ENCODE measurements at regions not wholly inside any gene's neighbourhood (a gene's known extent, or its start where the extent isn't known, plus 50 kb on each side); places are given as distances from the start of the nearest gene placed in this dataset.
A peak's percentile ranks its signal among the peaks of the same experiment; 100 is the strongest.

- Histone ChIP-seq H3K4me3 (no peak overlapping the region), H3K36me3 (ENCODE audit: low read depth) (no peaks in the 10 kb centered on the region), H3K4me1 (ENCODE audit: low read depth) (no peaks in the 10 kb centered on the region), H3K9me3 (no peaks in the 10 kb centered on the region)
- TF ChIP-seq CTCF (IDR thresholded peaks at IDR 0.05), result no peak
- no peak for ATAC-seq
- intact Hi-C loops (cut with DNase I, micrococcal nuclease), result no loop called here
- DNase-seq, result no peak
Measured at GRCh38 chr4:11138964-11139363, 289.7 kb downstream of the HS3ST1 start.

GRCh38 chr4:11134705-11135104, 294.0 kb downstream of the HS3ST1 start:
- ATAC-seq (no peak), DNase-seq (no peak)
- intact Hi-C loops (cut with DNase I, micrococcal nuclease), result no loop called here
- no peaks in the 10 kb centered on the region for H3K4me1 ChIP-seq (ENCODE audit: low read depth)
- no peaks in the 10 kb centered on the region for H3K36me3 ChIP-seq (ENCODE audit: low read depth)
- H3K9me3 ChIP-seq, result no peaks in the 10 kb centered on the region
- no peak overlapping the region for H3K4me3 ChIP-seq
- TF ChIP-seq CTCF (IDR thresholded peaks at IDR 0.05), result no peak

GRCh38 chr4:11133868-11134267, 294.8 kb downstream of the HS3ST1 start:
- no peak overlapping the region for H3K4me3 ChIP-seq
- intact Hi-C loops (cut with DNase I, micrococcal nuclease), result no loop called here
- ATAC-seq (no peak), DNase-seq (no peak)
- no peaks in the 10 kb centered on the region for H3K36me3 ChIP-seq (ENCODE audit: low read depth)
- H3K9me3 ChIP-seq, result no peaks in the 10 kb centered on the region
- TF ChIP-seq CTCF (IDR thresholded peaks at IDR 0.05), result no peak
- no peaks in the 10 kb centered on the region for H3K4me1 ChIP-seq (ENCODE audit: low read depth)

GRCh38 chr4:11132478-11132877, 296.2 kb downstream of the HS3ST1 start:
- ATAC-seq (peak; percentile 87), DNase-seq (peak in 2 of 3 donors; percentile 18 to 23)
- Histone ChIP-seq H3K9me3 (no peaks in the 10 kb centered on the region), H3K4me1 (ENCODE audit: low read depth) (no peaks in the 10 kb centered on the region), H3K36me3 (ENCODE audit: low read depth) (no peaks in the 10 kb centered on the region), H3K4me3 (no peak overlapping the region)
- TF ChIP-seq CTCF (IDR thresholded peaks at IDR 0.05), result no peak
- intact Hi-C loops (cut with DNase I, micrococcal nuclease), result no loop called here

- H3K36me3 ChIP-seq (ENCODE audit: low read depth), result no peaks in the 10 kb centered on the region
- no peak for ATAC-seq
- intact Hi-C loops (cut with DNase I, micrococcal nuclease), result no loop called here
- no peaks in the 10 kb centered on the region for H3K9me3 ChIP-seq
- no peak for DNase-seq
- H3K4me3 ChIP-seq, result no peak overlapping the region
- TF ChIP-seq CTCF (IDR thresholded peaks at IDR 0.05), result no peak
- H3K4me1 ChIP-seq (ENCODE audit: low read depth), result no peaks in the 10 kb centered on the region
Measured at GRCh38 chr4:11131491-11131890, 297.2 kb downstream of the HS3ST1 start.

Data from mucosa of descending colon (tissue), 3 donors.